Lower lobe of right lung (tissue), 2 donors: ENCODE measurements at regions not wholly inside any gene's neighbourhood (a gene's known extent, or its start where the extent isn't known, plus 50 kb on each side); places are given as distances from the start of the nearest gene placed in this dataset.

ENCODE experiments used
- ATAC-seq, 2 donors: fragments of 200-7000 bp; cut with Tn5 transposase; one replicate each; pipeline ENCODE4 v1.9.1; 2020 to 2022; ENCODE audit warnings: mild to moderate bottlenecking in 2 of 2, moderate library complexity in 2 of 2
- DNase-seq: peaks from one replicate; pipeline ENCODE4 v3.0.0-alpha.2; 2020
- H3K27ac ChIP-seq: fragments of 200-600 bp; one replicate; pipeline ENCODE4 v1.8.0; 2022
- H3K27me3 ChIP-seq: fragments of 200-600 bp; one replicate; pipeline ENCODE4 v1.8.0; 2022; ENCODE audit warnings: low read depth
- H3K36me3 ChIP-seq: fragments of 200-600 bp; one replicate; pipeline ENCODE4 v1.8.0; 2022; ENCODE audit warnings: mild to moderate bottlenecking
- H3K4me1 ChIP-seq: fragments of 200-600 bp; one replicate; pipeline ENCODE4 v1.8.0; 2022
- H3K4me3 ChIP-seq: fragments of 200-600 bp; one replicate; pipeline ENCODE4 v1.8.0; 2022; ENCODE audit warnings: mild to moderate bottlenecking
- H3K9me3 ChIP-seq: fragments of 200-600 bp; one replicate; pipeline ENCODE4 v1.8.0; 2022
- CTCF ChIP-seq: fragments of 200-600 bp; IDR thresholded peaks from one replicate; pipeline ENCODE4 v1.8.0; 2022; ENCODE audit warnings: antibody characterized with exemption, mild to moderate bottlenecking
- intact Hi-C: fragments of 100-400 bp; cut with DNase I; formaldehyde crosslinking; loops from one replicate; pipeline ENCODE4 v1.11.0; 2022
- donor health status: DM: no; HTN: yes; CAD: no; lungs with severe emphysema.

- H3K27ac ChIP-seq = no peak overlapping the region
- H3K4me3 ChIP-seq = no peak overlapping the region
- DNase-seq (no peak), ATAC-seq (no peak)
- H3K4me1 ChIP-seq = no peaks in the 10 kb centered on the region
- TF ChIP-seq CTCF = no peak
- no peaks in the 10 kb centered on the region for H3K27me3 ChIP-seq
- intact Hi-C loops = no loop called here
- no peaks in the 10 kb centered on the region for H3K36me3 ChIP-seq
- H3K9me3 ChIP-seq = no peaks in the 10 kb centered on the region
Observed at GRCh38 chr22:26830837-26831236, 173.4 kb downstream of the MIAT start.

- H3K36me3 ChIP-seq = no peaks in the 10 kb centered on the region
- no peaks in the 10 kb centered on the region for H3K4me1 ChIP-seq
- intact Hi-C loops = no loop called here
- no peak for TF ChIP-seq CTCF
- no peak for DNase-seq
- no peak for ATAC-seq
- no peak overlapping the region for H3K27ac ChIP-seq
- no peaks in the 10 kb centered on the region for H3K9me3 ChIP-seq
- no peak overlapping the region for H3K4me3 ChIP-seq
- no peaks in the 10 kb centered on the region for H3K27me3 ChIP-seq
Observed at GRCh38 chr22:26835023-26835422, 177.6 kb downstream of the MIAT start.

- Histone ChIP-seq H3K36me3 (no peaks in the 10 kb centered on the region), H3K9me3 (no peaks in the 10 kb centered on the region), H3K4me1 (no peaks in the 10 kb centered on the region), H3K27ac (no peak overlapping the region), H3K4me3 (no peak overlapping the region), H3K27me3 (no peaks in the 10 kb centered on the region)
- intact Hi-C loops = no loop called here
- peak; percentile 72 for TF ChIP-seq CTCF
- DNase-seq (no peak), ATAC-seq (peak; percentile 35 to 64)
Observed at GRCh38 chr22:26835929-26836528, 178.6 kb downstream of the MIAT start.

GRCh38 chr22:26837784-26838470, 180.5 kb downstream of the MIAT start:
- no peak overlapping the region for H3K4me3 ChIP-seq
- H3K27ac ChIP-seq = no peak overlapping the region
- no peaks in the 10 kb centered on the region for H3K4me1 ChIP-seq
- H3K36me3 ChIP-seq = no peaks in the 10 kb centered on the region
- DNase-seq (no peak), ATAC-seq (no peak)
- intact Hi-C loops = no loop called here
- no peak for TF ChIP-seq CTCF
- H3K9me3 ChIP-seq = no peaks in the 10 kb centered on the region
- H3K27me3 ChIP-seq = no peaks in the 10 kb centered on the region

- intact Hi-C loops = no loop called here
- Histone ChIP-seq H3K27me3 (no peaks in the 10 kb centered on the region), H3K27ac (no peak overlapping the region), H3K4me3 (no peak overlapping the region), H3K9me3 (no peaks in the 10 kb centered on the region), H3K4me1 (no peaks in the 10 kb centered on the region), H3K36me3 (no peaks in the 10 kb centered on the region)
- no peak for ATAC-seq
- no peak for DNase-seq
- TF ChIP-seq CTCF = no peak
Observed at GRCh38 chr22:26838471-26838825, 181.1 kb downstream of the MIAT start.
